ENCODE measurements at regions not wholly inside any gene's neighbourhood (a gene's known extent, or its start where the extent isn't known, plus 50 kb on each side); places are given as distances from the start of the nearest gene placed in this dataset.

DNA sequence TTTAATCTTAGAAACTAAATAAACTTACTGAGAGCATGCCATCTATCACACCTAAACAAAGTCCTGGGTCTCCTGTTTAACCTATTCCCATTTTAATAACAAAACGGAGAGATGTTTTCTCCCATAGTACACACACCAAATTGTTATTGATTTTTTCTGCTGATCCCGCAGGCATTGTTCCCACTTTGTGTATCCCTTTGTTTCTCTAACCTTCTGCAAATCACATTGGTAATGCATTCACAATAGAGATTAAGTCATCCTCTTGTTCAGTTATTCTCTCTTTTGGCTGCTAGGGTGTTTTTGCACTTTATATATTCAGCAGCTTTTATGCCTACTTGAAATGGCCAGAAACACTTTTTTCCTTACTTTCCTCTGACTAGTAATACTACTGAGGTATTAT, 1071.9 kb upstream of the CDH2 start:
- Histone ChIP-seq H3K36me3 (no peaks in the 10 kb centered on the region), H3K27ac (replicated peaks) (no peak overlapping the region), H3K9me3 (replicated peaks) (no peaks in the 10 kb centered on the region), H3K4me1 (no peaks in the 10 kb centered on the region), H3K27me3 (ENCODE audit: low read depth) (no peaks in the 10 kb centered on the region), H3K4me3 (no peak overlapping the region)
- DNase-seq: no peak
- TF ChIP-seq, protein P1, sequence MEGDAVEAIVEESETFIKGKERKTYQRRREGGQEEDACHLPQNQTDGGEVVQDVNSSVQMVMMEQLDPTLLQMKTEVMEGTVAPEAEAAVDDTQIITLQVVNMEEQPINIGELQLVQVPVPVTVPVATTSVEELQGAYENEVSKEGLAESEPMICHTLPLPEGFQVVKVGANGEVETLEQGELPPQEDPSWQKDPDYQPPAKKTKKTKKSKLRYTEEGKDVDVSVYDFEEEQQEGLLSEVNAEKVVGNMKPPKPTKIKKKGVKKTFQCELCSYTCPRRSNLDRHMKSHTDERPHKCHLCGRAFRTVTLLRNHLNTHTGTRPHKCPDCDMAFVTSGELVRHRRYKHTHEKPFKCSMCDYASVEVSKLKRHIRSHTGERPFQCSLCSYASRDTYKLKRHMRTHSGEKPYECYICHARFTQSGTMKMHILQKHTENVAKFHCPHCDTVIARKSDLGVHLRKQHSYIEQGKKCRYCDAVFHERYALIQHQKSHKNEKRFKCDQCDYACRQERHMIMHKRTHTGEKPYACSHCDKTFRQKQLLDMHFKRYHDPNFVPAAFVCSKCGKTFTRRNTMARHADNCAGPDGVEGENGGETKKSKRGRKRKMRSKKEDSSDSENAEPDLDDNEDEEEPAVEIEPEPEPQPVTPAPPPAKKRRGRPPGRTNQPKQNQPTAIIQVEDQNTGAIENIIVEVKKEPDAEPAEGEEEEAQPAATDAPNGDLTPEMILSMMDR (IDR thresholded peaks at IDR 0.05; ENCODE audit: borderline replicate concordance): no peak
- intact Hi-C loops (cut with micrococcal nuclease): no loop called here

DNA sequence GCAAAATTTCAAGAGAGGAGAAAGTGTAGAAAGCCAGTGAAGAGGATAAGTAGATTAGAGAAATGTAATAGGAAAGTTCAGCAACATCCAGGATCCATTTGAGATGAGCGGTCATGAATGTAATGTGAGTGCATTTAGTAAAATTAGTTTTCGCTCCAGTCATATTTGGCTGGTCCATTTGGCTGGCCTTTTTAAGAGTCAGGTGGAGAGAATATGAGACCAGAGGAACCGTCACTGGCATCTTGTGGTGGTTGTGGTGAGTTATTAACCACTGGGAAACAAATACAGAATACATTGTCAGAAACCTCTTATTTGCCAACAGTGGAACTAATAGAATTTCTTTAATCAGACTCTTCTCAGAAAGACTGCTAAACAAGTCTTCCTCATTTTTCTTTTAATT, 1064.3 kb upstream of the CDH2 start:
- Histone ChIP-seq H3K27me3 (ENCODE audit: low read depth) (no peaks in the 10 kb centered on the region), H3K4me3 (no peak overlapping the region), H3K4me1 (no peaks in the 10 kb centered on the region), H3K27ac (replicated peaks) (no peak overlapping the region), H3K36me3 (no peaks in the 10 kb centered on the region), H3K9me3 (replicated peaks) (no peaks in the 10 kb centered on the region)
- DNase-seq: no peak
- intact Hi-C loops (cut with micrococcal nuclease): no loop called here
- TF ChIP-seq, protein P1 (IDR thresholded peaks at IDR 0.05; ENCODE audit: borderline replicate concordance): no peak

DNA sequence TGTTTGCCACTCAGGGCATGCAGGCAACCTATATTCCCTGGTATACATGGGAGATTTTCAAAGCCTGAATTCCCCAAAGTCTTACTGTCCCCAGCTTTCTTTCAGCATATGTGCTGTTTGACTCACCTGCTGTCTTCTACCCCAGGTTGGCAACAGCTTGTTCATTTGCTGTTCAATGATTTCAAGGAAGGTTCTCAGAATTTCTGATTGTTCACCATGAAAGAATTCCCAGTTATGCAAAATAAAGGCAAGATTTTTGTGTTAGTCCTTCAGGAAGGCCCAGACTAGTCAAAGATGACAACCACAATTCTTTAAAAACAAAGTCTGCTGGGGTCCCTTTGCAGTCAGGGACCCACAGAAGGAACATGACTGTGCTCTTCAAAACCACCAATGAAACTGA, 1057.8 kb upstream of the CDH2 start:
- H3K9me3 ChIP-seq (replicated peaks): peaks cover 28% of the 10 kb centered on the region
- H3K4me3 ChIP-seq: no peak overlapping the region
- DNase-seq: no peak
- TF ChIP-seq, protein P1 (IDR thresholded peaks at IDR 0.05; ENCODE audit: borderline replicate concordance): no peak
- H3K36me3 ChIP-seq: no peaks in the 10 kb centered on the region
- intact Hi-C loops (cut with micrococcal nuclease): no loop called here
- no peak overlapping the region for H3K27ac ChIP-seq (replicated peaks)
- no peaks in the 10 kb centered on the region for H3K27me3 ChIP-seq (ENCODE audit: low read depth)
- H3K4me1 ChIP-seq: no peaks in the 10 kb centered on the region

DNA sequence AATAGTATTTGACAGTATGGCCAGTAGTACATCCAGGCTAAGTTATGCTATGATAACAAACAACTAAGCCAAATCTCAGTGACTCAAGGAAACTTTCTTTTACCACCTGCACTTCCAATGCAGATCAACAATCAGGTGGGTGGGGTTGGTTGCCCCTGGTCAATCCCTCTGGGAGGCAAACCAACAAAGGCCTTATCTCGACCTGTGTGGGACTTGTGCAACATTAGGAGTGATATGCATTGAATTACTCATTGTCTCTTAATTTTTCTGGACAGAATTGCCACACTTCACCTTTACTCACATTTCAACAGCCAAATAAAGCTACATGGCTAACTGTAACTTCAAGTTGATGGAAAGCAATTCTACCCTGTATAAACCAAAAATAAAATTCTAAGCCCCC, 1049.3 kb upstream of the CDH2 start:
- H3K4me1 ChIP-seq: no peaks in the 10 kb centered on the region
- intact Hi-C loops (cut with micrococcal nuclease): no loop called here
- DNase-seq: no peak
- H3K27ac ChIP-seq (replicated peaks): no peak overlapping the region
- TF ChIP-seq, protein P1 (IDR thresholded peaks at IDR 0.05; ENCODE audit: borderline replicate concordance): no peak
- no peaks in the 10 kb centered on the region for H3K27me3 ChIP-seq (ENCODE audit: low read depth)
- no peaks in the 10 kb centered on the region for H3K36me3 ChIP-seq
- H3K4me3 ChIP-seq: no peak overlapping the region
- peaks cover 9% of the 10 kb centered on the region for H3K9me3 ChIP-seq (replicated peaks)

DNA sequence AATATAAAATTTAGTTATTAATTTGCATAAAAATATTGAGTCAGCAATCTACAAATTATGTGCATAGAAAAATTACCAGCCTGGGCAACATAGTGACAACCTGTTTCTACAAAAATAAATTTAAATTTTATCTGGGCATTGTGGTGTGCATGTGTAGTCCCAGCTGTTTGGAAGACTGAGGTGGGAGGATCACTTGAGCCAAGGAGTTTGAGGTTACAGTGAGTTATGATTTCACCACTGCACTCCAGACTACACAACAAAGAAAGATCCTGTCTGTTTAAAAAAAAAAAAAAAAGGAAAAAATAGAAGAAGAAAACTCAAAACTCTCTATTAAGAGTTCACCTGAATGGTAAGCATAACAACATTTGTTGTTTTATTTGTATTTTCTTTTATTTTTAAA, 1048.4 kb upstream of the CDH2 start:
- H3K4me1 ChIP-seq: no peaks in the 10 kb centered on the region
- TF ChIP-seq, protein P1 (IDR thresholded peaks at IDR 0.05; ENCODE audit: borderline replicate concordance): no peak
- H3K9me3 ChIP-seq (replicated peaks): peaks cover 2% of the 10 kb centered on the region
- DNase-seq: no peak
- no peaks in the 10 kb centered on the region for H3K36me3 ChIP-seq
- no peak overlapping the region for H3K27ac ChIP-seq (replicated peaks)
- no peaks in the 10 kb centered on the region for H3K27me3 ChIP-seq (ENCODE audit: low read depth)
- intact Hi-C loops (cut with micrococcal nuclease): no loop called here
- no peak overlapping the region for H3K4me3 ChIP-seq

DNA sequence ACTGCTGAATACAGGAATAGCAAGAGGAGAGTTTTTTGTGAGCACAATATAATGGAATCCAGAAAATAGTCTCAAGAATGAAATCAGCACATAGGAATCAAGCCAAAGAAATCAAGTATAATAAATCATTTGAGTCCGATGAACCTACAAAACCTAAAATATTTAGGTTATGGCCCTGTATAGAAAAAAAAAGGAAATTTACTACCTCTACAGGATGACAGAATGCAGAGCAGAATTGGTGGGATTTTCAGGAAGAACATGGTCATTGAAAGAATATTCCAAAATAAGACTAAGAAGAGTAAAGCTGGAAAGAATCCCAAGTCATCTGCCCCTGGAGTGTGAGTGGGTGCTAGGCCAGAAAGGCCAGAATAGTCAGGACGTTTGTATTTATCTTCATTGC, 1041.2 kb upstream of the CDH2 start:
- H3K4me1 ChIP-seq: no peaks in the 10 kb centered on the region
- H3K9me3 ChIP-seq (replicated peaks): peaks cover 8% of the 10 kb centered on the region
- DNase-seq: no peak
- intact Hi-C loops (cut with micrococcal nuclease): no loop called here
- H3K27me3 ChIP-seq (ENCODE audit: low read depth): no peaks in the 10 kb centered on the region
- no peak overlapping the region for H3K4me3 ChIP-seq
- no peaks in the 10 kb centered on the region for H3K36me3 ChIP-seq
- H3K27ac ChIP-seq (replicated peaks): no peak overlapping the region
- TF ChIP-seq, protein P1 (IDR thresholded peaks at IDR 0.05; ENCODE audit: borderline replicate concordance): no peak
